ENCODE measurements at regions not wholly inside any gene's neighbourhood (a gene's known extent, or its start where the extent isn't known, plus 50 kb on each side); places are given as distances from the start of the nearest gene placed in this dataset.

DNA sequence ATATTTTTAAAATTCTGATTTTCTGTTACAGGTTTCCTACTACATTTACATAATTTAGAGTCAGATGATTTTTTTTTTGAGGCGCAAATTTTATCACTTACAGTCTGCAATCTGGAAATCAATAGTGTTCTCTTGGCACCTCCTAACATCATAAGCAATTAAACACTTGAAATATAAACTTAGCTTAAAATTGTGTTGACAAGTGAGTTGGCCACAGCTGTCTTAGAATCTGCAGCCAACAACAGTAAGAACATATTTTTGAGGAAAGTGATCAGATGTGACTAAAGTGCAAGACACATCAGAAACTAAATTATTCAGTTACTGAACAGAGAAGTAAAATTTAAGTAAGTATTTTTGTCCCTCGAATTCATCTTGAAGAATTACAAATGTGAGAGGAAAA, 726.7 kb upstream of the LRATD1 start:
- TF ChIP-seq, protein P1, sequence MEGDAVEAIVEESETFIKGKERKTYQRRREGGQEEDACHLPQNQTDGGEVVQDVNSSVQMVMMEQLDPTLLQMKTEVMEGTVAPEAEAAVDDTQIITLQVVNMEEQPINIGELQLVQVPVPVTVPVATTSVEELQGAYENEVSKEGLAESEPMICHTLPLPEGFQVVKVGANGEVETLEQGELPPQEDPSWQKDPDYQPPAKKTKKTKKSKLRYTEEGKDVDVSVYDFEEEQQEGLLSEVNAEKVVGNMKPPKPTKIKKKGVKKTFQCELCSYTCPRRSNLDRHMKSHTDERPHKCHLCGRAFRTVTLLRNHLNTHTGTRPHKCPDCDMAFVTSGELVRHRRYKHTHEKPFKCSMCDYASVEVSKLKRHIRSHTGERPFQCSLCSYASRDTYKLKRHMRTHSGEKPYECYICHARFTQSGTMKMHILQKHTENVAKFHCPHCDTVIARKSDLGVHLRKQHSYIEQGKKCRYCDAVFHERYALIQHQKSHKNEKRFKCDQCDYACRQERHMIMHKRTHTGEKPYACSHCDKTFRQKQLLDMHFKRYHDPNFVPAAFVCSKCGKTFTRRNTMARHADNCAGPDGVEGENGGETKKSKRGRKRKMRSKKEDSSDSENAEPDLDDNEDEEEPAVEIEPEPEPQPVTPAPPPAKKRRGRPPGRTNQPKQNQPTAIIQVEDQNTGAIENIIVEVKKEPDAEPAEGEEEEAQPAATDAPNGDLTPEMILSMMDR (IDR thresholded peaks at IDR 0.05; ENCODE audit: low read depth, low read length, poor library complexity, severe bottlenecking): no peak
- no peak for TF ChIP-seq EZH2phosphoT487 (IDR thresholded peaks at IDR 0.05; ENCODE audit: borderline replicate concordance, low read length)

Data from DOHH2 (cell line).